ENCODE measurements at regions not wholly inside any gene's neighbourhood (a gene's known extent, or its start where the extent isn't known, plus 50 kb on each side); places are given as distances from the start of the nearest gene placed in this dataset.

DNA sequence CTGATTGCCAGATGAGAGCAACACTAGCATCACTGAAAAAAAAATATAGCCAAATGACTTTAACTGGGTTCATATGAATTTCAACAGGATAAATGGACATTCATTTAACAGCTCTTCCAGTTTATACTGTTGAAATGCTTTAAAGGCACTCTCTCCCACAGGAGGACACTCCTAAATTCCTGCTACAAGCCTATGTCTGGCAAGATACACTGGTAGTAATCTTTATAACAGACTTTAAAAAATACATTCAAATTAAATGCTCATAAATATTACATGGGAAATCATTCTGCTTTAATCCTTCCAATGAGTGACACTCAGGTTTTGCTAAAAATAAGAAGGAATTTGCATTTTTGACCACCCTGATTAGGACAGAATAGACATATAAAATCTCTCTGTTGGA, 526.7 kb upstream of the ADAMTS5 start:
- no peak for TF ChIP-seq CTCF (conservative IDR thresholded peaks at IDR 0.05; ENCODE audit: low read depth in 2 of 2)
- no peak for TF ChIP-seq ETS1 (IDR thresholded peaks at IDR 0.05)
- TF ChIP-seq EZH2 (IDR thresholded peaks at IDR 0.05; ENCODE audit: low read depth, unreplicated experiment): no peak
- no peak for TF ChIP-seq POLR2AphosphoS5 (IDR thresholded peaks at IDR 0.05; ENCODE audit: low read depth)
- no peak for TF ChIP-seq JUNB (IDR thresholded peaks at IDR 0.05; ENCODE audit: unreplicated experiment)
- TF ChIP-seq EZH2phosphoT487 (IDR thresholded peaks at IDR 0.05; ENCODE audit: unreplicated experiment): no peak

All from GM23338 (cell line).